ENCODE measurements at regions not wholly inside any gene's neighbourhood (a gene's known extent, or its start where the extent isn't known, plus 50 kb on each side); places are given as distances from the start of the nearest gene placed in this dataset.

GRCh38 chr9:107064378-107064777 lies 201.4 kb downstream of the ZNF462 start:
- TF ChIP-seq CTCF (IDR thresholded peaks at IDR 0.05; ENCODE audit: extremely low read depth, missing control alignments) = no peak
- no peak for DNase-seq (ENCODE audit: low spot score)

- DNase-seq (ENCODE audit: low spot score) = no peak
Measured at GRCh38 chr9:107065549-107065948, 202.6 kb downstream of the ZNF462 start.

DNA sequence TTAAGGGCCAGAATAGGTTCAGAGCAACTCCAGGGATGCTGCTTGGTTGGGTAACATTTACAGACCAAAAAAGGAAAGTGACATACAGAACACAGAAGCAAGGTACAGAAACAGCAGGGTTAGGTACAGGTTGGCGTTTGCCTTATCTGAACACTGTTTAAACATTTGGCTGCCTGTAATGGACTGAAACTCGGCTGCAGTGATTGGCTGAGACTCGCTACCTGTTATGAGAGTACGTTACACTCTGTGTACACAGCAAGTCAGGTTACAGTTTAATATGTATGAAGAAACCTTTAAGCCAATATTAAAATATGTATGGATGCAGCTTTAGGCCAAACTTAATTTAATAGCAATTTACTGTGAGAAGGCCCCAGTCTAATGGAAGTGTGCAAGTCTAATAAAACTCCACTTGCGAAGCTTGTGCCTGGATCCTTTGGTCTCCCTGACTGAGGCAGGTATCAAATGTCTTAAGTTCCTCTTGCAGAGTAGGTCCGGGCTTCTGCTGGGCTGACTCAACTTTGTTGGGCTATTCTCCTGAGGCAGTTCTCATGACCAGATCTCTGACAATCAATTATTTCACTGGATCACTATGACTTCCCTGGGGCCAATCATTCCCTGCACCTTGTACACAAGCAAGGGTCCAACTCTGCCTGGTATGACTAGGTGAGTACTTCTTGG lies 204.9 kb downstream of the ZNF462 start:
- TF ChIP-seq CTCF (IDR thresholded peaks at IDR 0.05; ENCODE audit: extremely low read depth, missing control alignments) = no peak
- DNase-seq (ENCODE audit: low spot score) = no peak

More at GRCh38 chr9:107065549-107065948, 202.6 kb downstream of the ZNF462 start:
- no peak for TF ChIP-seq CTCF (IDR thresholded peaks at IDR 0.05; ENCODE audit: extremely low read depth, missing control alignments)

DNA sequence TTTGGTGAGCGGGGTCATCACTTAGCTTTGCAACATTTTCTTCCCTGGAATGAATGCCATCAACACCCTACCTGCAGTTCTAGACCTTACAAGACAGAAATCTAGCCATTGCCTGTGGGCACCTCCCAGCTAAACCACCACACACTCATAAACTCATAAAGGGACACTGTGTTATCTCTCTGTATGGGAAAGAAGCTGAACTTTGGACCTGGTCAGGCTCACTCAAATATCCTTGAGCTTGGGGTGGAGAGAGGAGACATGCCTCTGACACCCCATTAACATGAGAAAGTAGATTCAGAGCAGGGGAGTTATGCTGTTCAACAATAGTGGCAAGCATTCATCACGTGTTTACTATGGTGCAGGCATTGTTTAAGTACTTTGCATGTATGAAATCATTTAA lies 205.6 kb downstream of the ZNF462 start:
- no peak for DNase-seq (ENCODE audit: low spot score)
- no peak for TF ChIP-seq CTCF (IDR thresholded peaks at IDR 0.05; ENCODE audit: extremely low read depth, missing control alignments)

DNA sequence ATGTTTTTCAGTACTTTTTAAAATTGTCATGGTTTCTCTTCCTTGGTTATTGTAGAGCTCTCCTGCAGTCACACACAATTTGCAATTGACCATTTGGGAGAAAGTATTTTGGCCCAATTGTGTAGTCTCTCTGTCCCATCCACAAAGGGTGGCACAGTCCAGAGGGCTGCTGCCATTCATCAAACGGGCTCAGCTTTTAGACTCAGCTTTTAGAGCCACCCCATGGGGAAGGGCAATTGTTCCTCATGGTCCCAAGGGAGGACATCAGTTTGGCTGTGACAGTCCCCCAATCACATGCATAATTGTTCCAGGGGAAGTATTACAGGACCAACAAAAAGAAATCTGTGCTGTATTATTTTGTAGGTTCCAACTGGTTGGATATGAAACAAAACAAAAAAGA lies 207.6 kb downstream of the ZNF462 start:
- no peak for TF ChIP-seq CTCF (IDR thresholded peaks at IDR 0.05; ENCODE audit: extremely low read depth, missing control alignments)
- no peak for DNase-seq (ENCODE audit: low spot score)

GRCh38 chr9:107078061-107078460 lies 205.0 kb upstream of the RAD23B start:
- no peak for TF ChIP-seq CTCF (IDR thresholded peaks at IDR 0.05; ENCODE audit: extremely low read depth, missing control alignments)
- DNase-seq (ENCODE audit: low spot score) = no peak

GRCh38 chr9:107079589-107079988 lies 203.5 kb upstream of the RAD23B start:
- DNase-seq (ENCODE audit: low spot score) = no peak
- no peak for TF ChIP-seq CTCF (IDR thresholded peaks at IDR 0.05; ENCODE audit: extremely low read depth, missing control alignments)
